Endodermal cell (in vitro differentiated cells): ENCODE measurements at regions not wholly inside any gene's neighbourhood (a gene's known extent, or its start where the extent isn't known, plus 50 kb on each side); places are given as distances from the start of the nearest gene placed in this dataset.

ENCODE experiments used
- DNase-seq: peaks from one replicate; pipeline ENCODE4 v3.0.0-alpha.2; 2017
- H3K27ac ChIP-seq: 2 replicates; pipeline ENCODE4 v1.5.1; 2013; ENCODE audit warnings: mild to moderate bottlenecking, low read depth, low read length, moderate library complexity
- H3K27me3 ChIP-seq: 2 replicates; pipeline ENCODE4 v1.6.1; 2013; ENCODE audit warnings: mild to moderate bottlenecking, low read length, moderate library complexity; ENCODE audit not compliant: insufficient read depth, control insufficient read depth, poor library complexity, severe bottlenecking
- H3K36me3 ChIP-seq: 2 replicates; pipeline ENCODE4 v1.7.0; 2013; ENCODE audit warnings: mild to moderate bottlenecking, low read length, moderate library complexity; ENCODE audit not compliant: control insufficient read depth, insufficient read depth
- H3K4me1 ChIP-seq: one replicate; pipeline ENCODE4 v1.7.0; 2013; ENCODE audit warnings: low read length; ENCODE audit not compliant: control insufficient read depth, insufficient read depth
- H3K4me3 ChIP-seq: 2 replicates; pipeline ENCODE4 v1.5.1; 2013; ENCODE audit warnings: mild to moderate bottlenecking, low read length, moderate library complexity
- H3K9ac ChIP-seq: 2 replicates; pipeline ENCODE4 v1.6.1; 2013; ENCODE audit warnings: mild to moderate bottlenecking, low read length, moderate library complexity; ENCODE audit not compliant: poor library complexity, severe bottlenecking; ENCODE audit errors: extremely low read depth
- H3K9me3 ChIP-seq: 2 replicates; pipeline ENCODE4 v1.6.1; 2013; ENCODE audit warnings: mild to moderate bottlenecking, low read length, moderate library complexity; ENCODE audit not compliant: control insufficient read depth
- H3K27ac Mint-ChIP-seq: 2 replicates; pipeline ENCODE4 v1.8.0; 2020; ENCODE audit warnings: mixed read lengths
- H3K27me3 Mint-ChIP-seq: 2 replicates; pipeline ENCODE4 v1.8.0; 2021; ENCODE audit warnings: mild to moderate bottlenecking, mixed read lengths; ENCODE audit not compliant: insufficient read depth
- H3K36me3 Mint-ChIP-seq: 2 replicates; pipeline ENCODE4 v1.8.0; 2020; ENCODE audit warnings: low read depth, mixed read lengths
- H3K4me1 Mint-ChIP-seq: 2 replicates; pipeline ENCODE4 v1.8.0; 2020; ENCODE audit warnings: mixed read lengths
- H3K4me3 Mint-ChIP-seq: 2 replicates; pipeline ENCODE4 v1.8.0; 2020; ENCODE audit warnings: mild to moderate bottlenecking, moderate library complexity, mixed read lengths
- H3K9me3 Mint-ChIP-seq: 2 replicates; pipeline ENCODE4 v1.8.0; 2020; ENCODE audit warnings: mild to moderate bottlenecking, mixed read lengths
- CTCF ChIP-seq: fragments of 200-600 bp; sonication (generic); conservative IDR thresholded peaks from 2 replicates; pipeline ENCODE4 v1.5.0; 2021; ENCODE audit warnings: antibody characterized with exemption, mild to moderate bottlenecking
- WGBS, 2 experiments: methylation state at CpG; one replicate each; pipeline versions ENCODE4 v1.1.5 to v1.1.7; 2013; ENCODE audit warnings: missing lambda C conversion rate in 2 of 2, mixed read lengths in 1 of 2; ENCODE audit not compliant: insufficient coverage in 1 of 2, insufficient read length in 1 of 2; 5-methylcytosine and 5-hydroxymethylcytosine counted together

GRCh38 chr14:43900173-43900655 lies 606.9 kb downstream of the FSCB start:
- Histone ChIP-seq H3K36me3 (no peaks in the 10 kb centered on the region), H3K4me3 (no peak overlapping the region), H3K4me1 (no peaks in the 10 kb centered on the region), H3K27ac (no peak overlapping the region), H3K9me3 (no peaks in the 10 kb centered on the region), H3K27me3 (no peaks in the 10 kb centered on the region), H3K9ac (no peak overlapping the region)
- TF ChIP-seq CTCF, result no peak
- Mint-ChIP-seq H3K4me1 (peaks cover 5% of the 10 kb centered on the region), H3K27me3 (no peaks in the 10 kb centered on the region), H3K4me3 (no peak overlapping the region), H3K9me3 (peaks cover 2% of the 10 kb centered on the region), H3K36me3 (no peaks in the 10 kb centered on the region), H3K27ac (no peak overlapping the region)
- 87% methylated on average over 2 of the region's 2 CpGs; no CpG with 5 or more reads in 1 of the 2 experiments for WGBS, 2 experiments
- peak; percentile 32 for DNase-seq

DNA sequence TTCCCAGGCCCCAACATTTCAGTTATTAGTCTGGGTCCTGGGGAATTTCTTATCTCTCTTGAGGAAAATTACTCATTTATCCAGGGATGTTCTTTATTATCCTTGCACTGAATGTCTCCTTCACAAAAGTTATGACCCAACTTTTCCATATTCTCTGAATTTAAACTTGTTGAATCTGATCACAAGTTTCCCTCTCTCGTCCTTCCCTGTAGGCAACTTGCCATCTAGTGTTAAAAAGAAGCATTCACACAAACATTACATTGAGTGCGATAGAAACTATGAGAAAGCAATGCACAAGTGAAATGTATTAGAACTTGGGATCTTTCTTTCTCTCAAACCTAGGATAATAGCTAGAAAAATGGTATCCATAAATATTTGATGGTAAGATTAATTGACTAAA lies 608.4 kb downstream of the FSCB start:
- DNase-seq, result no peak
- H3K4me1 Mint-ChIP-seq, result peaks cover 5% of the 10 kb centered on the region
- H3K4me1 ChIP-seq, result no peaks in the 10 kb centered on the region
- H3K36me3 ChIP-seq, result no peaks in the 10 kb centered on the region
- H3K9me3 ChIP-seq, result no peaks in the 10 kb centered on the region
- no peaks in the 10 kb centered on the region for H3K36me3 Mint-ChIP-seq
- H3K9me3 Mint-ChIP-seq, result no peaks in the 10 kb centered on the region
- H3K4me3 ChIP-seq, result no peak overlapping the region
- TF ChIP-seq CTCF, result peak; percentile 71
- H3K27ac Mint-ChIP-seq, result no peak overlapping the region
- no peak overlapping the region for H3K27ac ChIP-seq
- H3K27me3 ChIP-seq, result no peaks in the 10 kb centered on the region
- no peaks in the 10 kb centered on the region for H3K27me3 Mint-ChIP-seq
- H3K4me3 Mint-ChIP-seq, result no peak overlapping the region
- no peak overlapping the region for H3K9ac ChIP-seq
- 89% methylated on average over 2 of the region's 2 CpGs; no CpG with 5 or more reads in 1 of the 2 experiments for WGBS, 2 experiments

GRCh38 chr14:43896044-43896443 lies 611.0 kb downstream of the FSCB start:
- Mint-ChIP-seq H3K9me3 (no peaks in the 10 kb centered on the region), H3K27ac (no peak overlapping the region), H3K4me1 (peaks cover 5% of the 10 kb centered on the region), H3K4me3 (no peak overlapping the region), H3K27me3 (no peaks in the 10 kb centered on the region), H3K36me3 (no peaks in the 10 kb centered on the region)
- no peak overlapping the region for H3K9ac ChIP-seq
- no peaks in the 10 kb centered on the region for H3K9me3 ChIP-seq
- H3K36me3 ChIP-seq, result no peaks in the 10 kb centered on the region
- no peaks in the 10 kb centered on the region for H3K4me1 ChIP-seq
- no peaks in the 10 kb centered on the region for H3K27me3 ChIP-seq
- no peak overlapping the region for H3K4me3 ChIP-seq
- no peak overlapping the region for H3K27ac ChIP-seq
- TF ChIP-seq CTCF, result no peak
- DNase-seq, result peak; percentile 59
- 60 to 64% methylated on average over 1 to 2 of the region's 2 CpGs for WGBS, 2 experiments
